K562 (cell line): ENCODE measurements at regions not wholly inside any gene's neighbourhood (a gene's known extent, or its start where the extent isn't known, plus 50 kb on each side); places are given as distances from the start of the nearest gene placed in this dataset.

Experiments
- ATAC-seq: fragments of 200-7000 bp; cut with Tn5 transposase; 3 replicates; pipeline ENCODE4 v1.9.1; 2020; ENCODE audit warnings: moderate library complexity
- BruUV-seq: library from RNA; stranded (reverse); fragments of 400-500 nt; replicated peaks from 2 replicates; lab custom pipeline; 2021; lab: Mats Ljungman, UMichigan
- CTCF ChIA-PET: fragments of 300-600 bp; formaldehyde crosslinking; extraction: SDS; loops from one replicate; lab custom pipeline; 2021; ENCODE audit warnings: low intra/inter-chr PET ratio; lab: Yijun Ruan, JAX
- POLR2A ChIA-PET: fragments of 300-600, 350-650 bp; sonication (Branson Sonifier 250); formaldehyde crosslinking; extraction: SDS; loops from one replicate; lab custom pipeline; 2021; ENCODE audit warnings: antibody characterized with exemption, inconsistent platforms; lab: Yijun Ruan, JAX
- DNase-seq, 4 experiments: peaks; one replicate each; pipeline versions ENCODE4 v3.0.0 to v3.0.0-alpha.2; 2011 to 2018; ENCODE audit warnings: low spot score in 3 of 4, mixed read lengths in 3 of 4; ENCODE audit errors: extremely low read depth in 1 of 4
- FAIRE-seq: peaks from 2 replicates; lab custom pipeline; 2011; peaks lifted over from hg19 to GRCh38; lab: Jason Lieb, UNC
- H2AFZ ChIP-seq: 2 replicates; pipeline ENCODE4 v1.6.0; 2011; ENCODE audit warnings: low read depth, low read length, control low read depth, inconsistent platforms
- H3K27ac ChIP-seq: fragments of 200-600 bp; 3 replicates; pipeline ENCODE4 v1.8.0; 2011; ENCODE audit warnings: low read depth, mild to moderate bottlenecking, control low read depth, inconsistent platforms, low read length, moderate library complexity, mixed read lengths; ENCODE audit errors: extremely low read depth
- H3K27me3 ChIP-seq, 2 experiments: fragments of 300-600 bp in 1 of 2; 2 replicates in 1 of 2; 3 replicates in 1 of 2; pipeline versions ENCODE4 v1.6.0 to v1.8.0; 2011; ENCODE audit warnings: inconsistent platforms in 2 of 2, low read length in 2 of 2, mild to moderate bottlenecking in 1 of 2, mixed read lengths in 1 of 2, moderate library complexity in 1 of 2; ENCODE audit not compliant: control insufficient read depth in 2 of 2, insufficient read depth in 2 of 2
- H3K36me3 ChIP-seq: fragments of 300-600 bp; 3 replicates; pipeline ENCODE4 v1.8.0; 2011; ENCODE audit warnings: mild to moderate bottlenecking, low read length, inconsistent platforms; ENCODE audit not compliant: control insufficient read depth, insufficient read depth
- H3K4me1 ChIP-seq, 2 experiments: fragments of 200-600 bp in 1 of 2; replicated peaks in 1 of 2; 2 replicates in 1 of 2; 3 replicates in 1 of 2; pipeline versions ENCODE4 v1.5.1 to v1.8.0; 2011; ENCODE audit warnings: inconsistent platforms in 2 of 2, low read length in 2 of 2, mild to moderate bottlenecking in 1 of 2, mixed read lengths in 1 of 2, moderate library complexity in 1 of 2; ENCODE audit not compliant: control insufficient read depth in 2 of 2, insufficient read depth in 2 of 2
- H3K4me2 ChIP-seq: 2 replicates; pipeline ENCODE4 v1.6.1; 2011; ENCODE audit warnings: low read length, control low read depth, inconsistent platforms, mixed read lengths; ENCODE audit not compliant: insufficient read depth
- H3K4me3 ChIP-seq: fragments of 200-600 bp; sonication (generic), shearing (Covaris generic); 2 replicates; pipeline ENCODE4 v1.5.1; 2016; ENCODE audit warnings: control low read depth, inconsistent platforms
- H3K79me2 ChIP-seq: fragments of 200-600 bp; 3 replicates; pipeline ENCODE4 v1.8.0; 2011; ENCODE audit warnings: low read length, inconsistent platforms; ENCODE audit not compliant: control insufficient read depth, insufficient read depth
- H3K9ac ChIP-seq, 2 experiments: 2 replicates each; pipeline versions ENCODE4 v1.6.0 to v1.6.1; 2011; ENCODE audit warnings: low read depth in 2 of 2, low read length in 2 of 2, control low read depth in 1 of 2, inconsistent platforms in 1 of 2, mild to moderate bottlenecking in 1 of 2, mixed read lengths in 1 of 2; ENCODE audit not compliant: insufficient read depth in 1 of 2
- H3K9me1 ChIP-seq: one replicate; pipeline ENCODE4 v1.6.0; 2011; ENCODE audit warnings: inconsistent platforms, mild to moderate bottlenecking, low read length, moderate library complexity; ENCODE audit not compliant: control insufficient read depth, insufficient read depth
- H3K9me3 ChIP-seq: replicated peaks from 2 replicates; pipeline ENCODE4 v1.5.1; 2011; ENCODE audit warnings: low read depth, low read length, inconsistent platforms; ENCODE audit not compliant: control insufficient read depth, insufficient read depth
- H4K20me1 ChIP-seq: replicated peaks from 2 replicates; pipeline ENCODE4 v1.6.1; 2011; ENCODE audit warnings: low read length, inconsistent platforms, mixed read lengths; ENCODE audit not compliant: control insufficient read depth, insufficient read depth
- ETS2 ChIP-seq: IDR thresholded peaks from 2 replicates; pipeline ENCODE4 v1.6.1; 2016; ENCODE audit warnings: borderline replicate concordance, missing genetic modification characterization, mild to moderate bottlenecking, moderate library complexity, missing compliant biosample characterization; ENCODE audit not compliant: poor library complexity, severe bottlenecking
- ETV1 ChIP-seq: fragments of 450-650 bp; conservative IDR thresholded peaks from 2 replicates; pipeline ENCODE4 v1.6.1; 2016; ENCODE audit warnings: missing genetic modification characterization, control low read depth, low read depth, missing compliant biosample characterization
- FOS ChIP-seq: IDR thresholded peaks from 3 replicates; pipeline ENCODE4 v1.6.1; 2011; ENCODE audit not compliant: insufficient read length; ENCODE audit errors: extremely low read depth
- FUS ChIP-seq: fragments of 200-400 bp; formaldehyde crosslinking; optimal IDR thresholded peaks from 2 replicates; pipeline ENCODE3; 2017; ENCODE audit warnings: low read depth, low read length
- HES1 ChIP-seq: fragments of 450-650 bp; IDR thresholded peaks from 2 replicates; pipeline ENCODE4 v1.6.1; 2016; ENCODE audit warnings: low read depth, mild to moderate bottlenecking, moderate library complexity
- HSF4 ChIP-seq: fragments of 250-450 bp; sonication (Bioruptor Pico); IDR thresholded peaks from 2 replicates; pipeline ENCODE4 v2.1.2; 2022; ENCODE audit warnings: mild to moderate bottlenecking, moderate library complexity, borderline replicate concordance
- KAT7 ChIP-seq: sonication (generic); formaldehyde crosslinking; IDR thresholded peaks from 2 replicates; pipeline ENCODE4 v1.8.0; 2022; ENCODE audit warnings: missing genetic modification reagents, mild to moderate bottlenecking, borderline replicate concordance
- MAFG ChIP-seq: fragments of 450-650 bp; conservative IDR thresholded peaks from 2 replicates; pipeline ENCODE4 v1.6.1; 2016; ENCODE audit warnings: missing genetic modification characterization, missing compliant biosample characterization
- MTF1 ChIP-seq: fragments of 250-450 bp; sonication (Bioruptor Pico); IDR thresholded peaks from 2 replicates; pipeline ENCODE4 v1.9.0; 2021; ENCODE audit warnings: moderate library complexity, mild to moderate bottlenecking, inconsistent platforms, borderline replicate concordance
- NR4A1 ChIP-seq, 2 experiments: fragments of 250-450 bp in 1 of 2; fragments of 450-650 bp in 1 of 2; sonication (Bioruptor Pico) in 1 of 2; IDR thresholded peaks; 2 replicates each; pipeline versions ENCODE4 v1.4.0 to v1.6.1; 2016 to 2020; ENCODE audit warnings: mild to moderate bottlenecking in 2 of 2, missing compliant biosample characterization in 1 of 2, missing genetic modification characterization in 1 of 2, moderate library complexity in 1 of 2
- POU5F1 ChIP-seq: fragments of 150-350 bp; IDR thresholded peaks from 2 replicates; pipeline ENCODE4 v1.6.1; 2014; ENCODE audit warnings: borderline replicate concordance, low read length, low read depth, mild to moderate bottlenecking; ENCODE audit not compliant: partially characterized antibody
- PRMT5 ChIP-seq: sonication (generic); formaldehyde crosslinking; IDR thresholded peaks from 2 replicates; pipeline ENCODE4 v1.5.0; 2020; ENCODE audit warnings: missing genetic modification reagents
- STAT6 ChIP-seq: sonication (generic); formaldehyde crosslinking; IDR thresholded peaks from 2 replicates; pipeline ENCODE4 v1.8.1; 2023; ENCODE audit warnings: mild to moderate bottlenecking, missing genetic modification reagents
- TBL1XR1 ChIP-seq, 2 experiments: IDR thresholded peaks; 2 replicates each; pipeline ENCODE4 v1.6.1; 2012; ENCODE audit warnings: improper control_type of control experiment in 2 of 2, low read length in 2 of 2, mild to moderate bottlenecking in 1 of 2
- THRAP3 ChIP-seq: fragments of 450-650 bp; IDR thresholded peaks from 2 replicates; pipeline ENCODE4 v1.6.1; 2016; ENCODE audit warnings: mild to moderate bottlenecking, inconsistent platforms, borderline replicate concordance
- ZNF431 ChIP-seq: sonication (generic); formaldehyde crosslinking; IDR thresholded peaks from 2 replicates; pipeline ENCODE4 v1.8.0; 2022; ENCODE audit warnings: mild to moderate bottlenecking, missing genetic modification reagents
- WGBS: fragments of 100-300 bp; shearing (Covaris generic); methylation state at CpG from one replicate; pipeline ENCODE4 v1.1.6; 2016; ENCODE audit warnings: low coverage, mixed read lengths; ENCODE audit not compliant: insufficient coverage; ENCODE audit errors: missing lambda C conversion rate; 5-methylcytosine and 5-hydroxymethylcytosine counted together
- in situ Hi-C: fragments of 300-500 bp; cut with MboI; formaldehyde crosslinking; loops from 4 replicates; pipeline ENCODE4 v1.15.0; 2018; ENCODE audit warnings: inconsistent platforms, mixed read lengths
- intact Hi-C: fragments of 100-400 bp; cut with micrococcal nuclease; formaldehyde crosslinking; loops from 2 replicates; pipeline ENCODE4 v1.14.2; 2022

DNA sequence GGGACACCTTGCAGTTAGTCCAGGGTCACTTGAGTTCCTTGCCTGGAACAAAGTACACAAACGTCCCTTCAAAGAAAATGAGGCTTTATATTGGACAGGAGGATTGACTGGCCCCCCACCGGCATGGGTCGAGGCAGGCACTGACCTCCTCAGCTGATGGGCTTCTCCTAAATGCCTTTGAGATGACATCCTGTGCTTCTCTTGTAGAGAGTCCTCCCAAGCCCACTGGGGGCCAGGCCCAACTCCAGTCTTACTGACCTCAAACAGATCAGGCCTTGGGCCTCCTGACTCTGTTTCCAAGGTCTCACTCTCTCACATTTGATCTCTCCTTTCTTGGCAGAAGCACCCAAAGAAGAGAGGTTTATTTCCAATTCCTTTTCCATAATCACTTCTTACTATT is 516.1 kb downstream of the MCTP2 start:
- H3K79me2 ChIP-seq = no peaks in the 10 kb centered on the region
- H3K4me2 ChIP-seq = no peak overlapping the region
- no peak for FAIRE-seq
- CTCF ChIA-PET = no interaction called here
- no peaks in the 10 kb centered on the region for H4K20me1 ChIP-seq
- POLR2A ChIA-PET = no interaction called here
- BruUV-seq = no TSS peak
- H3K9me1 ChIP-seq = no peaks in the 10 kb centered on the region
- H3K4me3 ChIP-seq = no peak overlapping the region
- H3K4me1 ChIP-seq = peaks cover 0 to 2% of the 10 kb centered on the region in 2 experiments; a peak in 2 of 5 replicates
- in situ Hi-C loops (no loop called here), intact Hi-C loops (no loop called here)
- H3K27me3 ChIP-seq = peaks cover 11 to 16% of the 10 kb centered on the region in 2 experiments; a peak in 3 of 5 replicates
- DNase-seq = no peak
- TF ChIP-seq KAT7 (no peak), POU5F1 (no peak), NR4A1 (CRISPR knock-in tag; IDR thresholded peaks at IDR 0.05) (no peak), NR4A1 (tag; IDR thresholded peaks at IDR 0.05) (no peak), MAFG (no peak), THRAP3 (no peak), MTF1 (CRISPR knock-in tag) (no peak), HES1 (no peak), HSF4 (no peak), PRMT5 (no peak), ZNF431 (no peak), FOS (no peak), ETS2 (no peak), TBL1XR1 (IDR thresholded peaks at IDR 0.05; ENCODE audit: low read length in 2 of 2) (no peak), FUS (no peak), STAT6 (no peak), ETV1 (tag) (no peak)
- H3K9me3 ChIP-seq = no peaks in the 10 kb centered on the region
- H3K9ac ChIP-seq = no peak overlapping the region
- H3K27ac ChIP-seq = no peak overlapping the region
- no peak overlapping the region for H2AFZ ChIP-seq
- WGBS = 0% methylated on average over 3 of the region's 3 CpGs
- no peak for ATAC-seq
- no peaks in the 10 kb centered on the region for H3K36me3 ChIP-seq
